T follicular helper cell (primary cell): ENCODE measurements at regions not wholly inside any gene's neighbourhood (a gene's known extent, or its start where the extent isn't known, plus 50 kb on each side); places are given as distances from the start of the nearest gene placed in this dataset.

Source experiments
- DNase-seq: peaks from one replicate; pipeline ENCODE4 v3.0.0-alpha.2; 2020; ENCODE audit warnings: low read depth

DNA sequence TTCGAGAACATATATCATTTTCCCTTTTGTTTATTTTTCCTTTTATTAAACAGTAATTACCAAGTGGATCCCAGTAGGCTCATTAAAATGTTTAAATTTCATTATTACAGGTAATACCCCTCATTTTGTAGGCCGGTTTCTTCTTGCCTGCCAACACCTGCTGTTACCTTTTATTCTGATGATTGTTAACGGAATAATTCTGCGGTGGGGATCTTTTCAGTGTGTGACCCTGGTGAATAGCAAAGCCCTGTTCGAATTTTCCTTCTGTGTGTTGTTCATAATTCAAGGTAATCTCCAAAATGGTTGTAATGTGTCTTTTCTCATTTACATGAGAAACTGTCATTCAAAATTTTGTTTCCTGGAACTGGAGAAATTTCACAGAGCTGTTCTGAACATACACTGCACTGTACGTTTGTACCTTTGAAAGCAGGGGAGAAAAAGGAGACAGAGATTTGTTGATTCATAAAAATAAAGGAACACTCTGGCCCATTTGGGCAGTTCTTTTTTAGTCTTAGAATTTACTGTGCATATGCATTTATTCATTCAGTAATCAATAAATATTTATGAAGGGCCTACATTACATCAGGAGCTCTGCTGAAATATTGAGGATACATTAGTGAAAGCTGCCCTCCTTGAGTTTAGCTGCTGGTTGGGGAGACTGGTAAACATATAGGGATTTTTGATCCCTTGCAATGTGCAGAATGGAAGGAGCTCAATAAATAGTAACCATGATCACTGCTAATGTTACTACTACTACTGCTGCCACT, 502.0 kb downstream of the QKI start:
- DNase-seq, result no peak

DNA sequence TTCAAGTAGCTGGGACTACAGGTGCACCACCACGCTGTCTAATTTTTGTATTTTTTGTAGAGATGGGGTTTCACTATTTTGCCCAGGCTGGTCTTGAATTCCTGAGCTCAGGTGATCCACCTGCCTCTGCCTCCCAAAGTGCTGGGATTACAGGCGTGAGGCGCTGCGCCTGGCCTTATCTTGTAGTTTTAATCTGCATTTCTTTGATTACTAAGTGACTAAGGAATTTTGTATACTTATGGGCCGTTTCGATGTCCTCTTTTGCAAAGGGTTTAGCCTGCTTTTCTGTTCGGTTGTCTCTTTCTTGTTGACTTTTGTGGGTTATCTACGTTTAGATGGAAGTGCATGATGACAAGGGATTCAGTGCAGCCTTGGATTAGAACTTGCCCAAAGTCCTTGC, 500.6 kb downstream of the QKI start:
- no peak for DNase-seq

DNA sequence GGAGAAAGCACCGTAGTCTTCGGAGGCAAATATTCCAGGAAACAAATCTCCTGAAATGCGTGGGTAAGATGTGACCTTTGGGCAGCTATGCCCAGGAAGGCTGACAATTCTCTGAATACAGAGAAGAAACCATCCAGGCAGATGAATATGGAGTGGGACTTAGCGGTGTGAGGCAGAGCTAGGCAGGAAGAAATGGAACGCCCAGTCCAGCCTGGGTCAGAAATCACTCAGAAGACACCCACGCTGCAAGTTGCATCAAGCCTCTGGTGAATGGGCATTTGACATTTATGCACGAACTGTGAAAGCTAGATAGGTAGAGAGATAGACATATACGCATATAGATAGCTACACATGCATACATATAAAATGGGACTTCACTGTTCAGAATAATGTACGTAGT, 498.5 kb downstream of the QKI start:
- DNase-seq, result no peak

DNA sequence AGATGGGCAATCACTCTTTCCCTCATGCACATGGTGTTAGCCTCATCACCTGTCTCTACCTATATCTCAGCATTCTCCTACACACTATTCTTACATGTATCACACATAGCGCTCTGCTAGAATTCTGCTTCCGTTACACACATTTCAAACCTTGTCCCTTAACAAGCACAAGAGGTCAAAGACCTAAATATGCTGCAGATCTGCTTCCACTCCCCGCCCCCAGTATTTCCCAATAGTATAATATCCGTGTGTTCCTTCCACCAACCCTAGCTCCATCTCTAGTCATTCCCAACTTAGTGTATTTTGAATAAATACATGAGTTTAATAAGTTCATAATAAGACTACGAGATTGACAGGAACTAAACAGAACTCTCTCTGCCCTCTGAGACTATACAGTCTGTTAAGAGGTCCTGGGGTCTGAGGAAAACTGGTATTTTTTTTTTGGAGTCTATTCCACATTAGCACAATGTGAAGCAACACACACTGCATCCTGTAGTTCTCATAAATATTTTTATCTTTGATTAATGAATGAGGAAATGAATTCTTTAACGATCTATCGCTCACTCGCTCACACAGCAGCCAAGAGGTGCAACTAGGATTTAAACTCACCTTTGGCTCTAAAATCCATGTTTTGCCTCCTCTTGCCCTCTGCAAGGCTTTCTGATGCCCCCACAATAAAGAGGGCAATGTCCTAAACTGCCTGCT, 491.6 kb downstream of the QKI start:
- DNase-seq, result no peak

DNA sequence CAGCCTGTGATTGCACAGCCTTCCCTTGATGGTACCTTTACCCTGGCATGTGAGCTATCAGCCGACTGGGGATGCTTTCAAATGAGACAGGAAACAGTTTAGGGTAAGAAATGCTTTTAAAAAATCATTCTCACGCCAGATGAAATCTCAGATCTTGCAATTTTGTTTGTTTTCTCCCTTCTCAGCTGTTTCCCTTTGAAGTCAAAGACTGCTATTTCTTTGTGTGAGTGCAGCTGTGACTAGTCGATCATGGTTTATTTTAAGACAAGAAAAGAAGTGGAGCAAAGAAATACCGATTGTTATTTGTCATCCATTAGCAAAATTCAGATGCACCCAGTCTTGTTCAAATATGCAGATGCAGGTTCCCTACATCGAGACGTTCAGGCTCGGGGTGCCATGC, 489.7 kb downstream of the QKI start:
- DNase-seq, result no peak

DNA sequence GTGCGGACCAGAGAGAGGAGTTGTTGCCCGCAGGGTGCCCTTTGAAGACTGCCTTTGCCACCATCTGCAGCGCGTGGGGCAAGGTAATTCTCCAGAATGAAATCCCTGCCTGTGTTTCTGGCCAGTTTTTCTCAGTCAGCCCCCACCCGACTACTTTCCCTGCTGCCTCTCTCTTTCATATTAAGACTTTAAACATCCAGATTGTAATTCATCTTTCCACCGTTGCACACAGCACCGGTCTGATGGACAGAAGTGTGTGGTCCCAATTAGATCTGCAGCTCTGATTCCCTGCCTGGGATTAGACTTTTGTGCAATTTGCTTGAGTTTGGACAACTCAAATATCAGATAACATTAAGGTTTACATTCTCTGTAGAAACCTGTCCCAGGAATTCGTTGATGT, 489.0 kb downstream of the QKI start:
- no peak for DNase-seq

DNA sequence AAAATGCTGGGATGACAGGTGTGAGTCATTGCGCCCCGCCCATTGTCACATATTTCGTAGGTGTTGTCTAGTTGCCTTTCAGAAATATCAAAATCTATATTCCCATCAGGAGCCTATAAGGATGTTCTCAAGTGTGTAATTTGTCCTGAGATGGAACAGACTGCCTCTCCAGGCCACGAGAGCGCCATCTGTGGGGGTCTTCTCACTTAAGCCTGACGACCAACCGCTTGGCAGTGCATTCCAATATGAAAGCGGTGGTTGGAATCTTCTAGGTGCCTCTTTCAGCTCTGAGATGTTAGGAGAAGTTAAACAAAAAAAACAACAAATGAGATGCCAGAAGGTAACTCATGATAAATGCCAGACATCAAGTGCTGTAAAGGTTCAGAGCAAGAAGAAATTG, 488.5 kb downstream of the QKI start:
- DNase-seq, result no peak

DNA sequence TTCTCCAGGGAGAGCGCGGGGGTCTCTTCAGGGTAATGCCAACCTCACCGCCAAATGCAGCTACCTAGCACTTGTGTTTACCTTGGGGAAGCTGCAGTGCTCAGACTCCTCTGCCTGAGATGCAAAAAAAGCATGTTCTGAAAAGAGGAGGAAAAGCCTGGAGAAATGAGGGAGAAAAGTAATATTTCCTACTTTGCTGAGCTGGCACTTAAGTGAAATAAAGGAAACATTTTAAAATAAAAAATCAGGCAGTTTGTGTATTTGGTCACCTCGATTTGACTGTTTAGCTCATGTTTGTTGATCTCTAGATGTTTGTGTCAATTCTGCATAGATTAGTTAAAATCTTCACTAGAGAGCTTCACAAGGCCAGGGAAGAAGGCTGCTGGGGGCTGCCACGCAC, 487.2 kb downstream of the QKI start:
- DNase-seq, result no peak

DNA sequence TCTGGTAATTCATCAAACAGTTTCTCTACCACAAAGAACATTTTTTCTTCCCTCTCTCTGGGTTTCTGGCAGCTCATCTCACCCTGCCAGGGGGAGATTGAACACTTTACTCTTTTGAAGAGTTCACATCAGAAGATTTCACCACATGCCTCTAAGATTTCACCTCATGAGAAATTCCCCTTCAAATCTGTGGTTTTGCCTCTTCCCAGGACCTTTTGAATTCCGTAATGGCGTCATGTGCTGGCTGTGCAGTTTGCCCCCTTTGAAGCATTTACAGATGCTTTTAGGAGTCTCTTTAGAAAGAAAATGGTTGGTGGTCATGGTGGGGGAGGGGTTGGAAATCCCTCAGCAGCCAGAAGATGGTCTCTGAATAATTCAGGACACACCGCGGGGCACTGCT, 486.1 kb downstream of the QKI start:
- DNase-seq, result no peak

DNA sequence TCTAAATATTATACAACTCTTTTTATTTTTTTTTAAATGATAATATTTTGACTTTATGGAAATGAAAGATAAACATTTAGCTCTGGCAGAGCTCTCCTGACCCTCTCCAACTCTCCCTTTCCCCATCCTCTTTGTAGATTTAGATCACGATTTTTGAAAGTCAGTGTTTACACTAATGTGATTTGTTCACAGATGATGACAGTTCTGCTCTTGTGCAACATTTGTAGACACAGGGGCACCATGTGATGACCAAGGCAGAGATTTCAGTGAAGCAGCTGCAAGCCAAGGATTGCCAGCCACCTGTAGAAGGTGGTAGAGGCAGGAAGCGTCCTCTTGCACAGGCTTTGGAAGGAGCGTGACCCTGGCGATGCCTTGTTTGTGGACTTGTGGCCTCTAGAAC, 483.2 kb downstream of the QKI start:
- DNase-seq, result no peak

DNA sequence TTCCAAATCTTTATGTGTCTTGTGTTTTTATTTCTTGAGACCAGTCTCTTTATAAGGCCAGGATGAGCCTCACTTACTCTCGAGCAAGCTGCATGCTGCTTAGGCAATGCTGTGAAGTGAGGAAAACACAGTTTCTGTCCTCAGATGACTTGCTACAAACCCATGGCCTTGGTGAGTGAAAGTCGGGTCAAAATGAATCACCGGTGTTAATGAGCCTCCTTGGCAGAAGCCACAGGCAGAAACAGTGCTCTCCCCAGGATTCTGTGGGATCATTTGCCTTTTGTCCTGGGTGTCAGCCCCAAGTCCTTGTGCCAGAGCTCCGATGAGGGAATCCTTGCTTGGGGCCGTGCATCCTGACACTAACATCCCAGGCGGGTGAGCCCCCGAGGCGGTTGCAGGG, 482.5 kb downstream of the QKI start:
- DNase-seq, result no peak

DNA sequence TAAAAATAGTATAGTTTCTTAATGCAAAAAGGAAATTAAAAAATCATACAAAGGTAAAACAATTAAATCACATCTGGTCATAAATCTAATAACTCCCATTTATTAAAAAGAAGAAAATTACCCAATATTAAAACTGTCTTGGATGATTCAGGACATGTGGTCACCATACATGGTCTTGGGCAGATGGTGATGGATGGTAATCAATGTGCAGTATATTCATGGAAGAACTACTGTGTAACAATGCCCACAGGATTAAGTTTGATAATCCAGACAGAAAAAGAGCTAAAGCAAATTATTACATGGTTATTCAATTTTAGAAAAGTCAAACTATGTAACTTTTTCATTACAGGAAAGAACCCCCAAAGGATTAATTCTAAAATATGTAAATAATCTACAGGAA, 480.6 kb downstream of the QKI start:
- DNase-seq, result no peak

DNA sequence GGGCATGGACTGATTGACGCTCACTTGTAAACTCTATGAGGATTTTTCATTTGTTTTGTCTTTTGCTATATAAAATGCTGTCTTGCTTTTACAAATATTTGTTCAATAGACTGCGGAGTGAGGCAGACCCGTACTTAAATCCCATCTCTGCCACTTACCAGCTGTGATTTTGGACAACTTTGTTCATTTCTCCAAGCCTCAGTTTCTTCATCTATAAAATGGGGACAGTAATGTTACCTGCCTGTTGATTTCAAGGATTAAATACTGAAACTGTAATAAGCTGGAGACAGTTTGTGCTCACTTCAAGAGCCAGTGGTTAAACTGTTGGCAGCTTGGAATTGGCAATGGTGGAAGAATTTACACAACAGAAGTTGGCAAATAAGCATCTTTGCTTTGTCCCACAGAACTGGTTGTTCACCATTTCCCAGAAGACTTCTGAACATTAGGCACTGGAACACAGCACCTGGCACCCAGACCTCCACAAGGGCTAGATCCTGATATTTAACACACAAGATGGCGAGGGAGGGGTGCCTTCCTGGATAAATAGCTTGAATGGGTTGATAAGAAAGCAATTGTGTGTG, 479.2 kb downstream of the QKI start:
- DNase-seq, result no peak

DNA sequence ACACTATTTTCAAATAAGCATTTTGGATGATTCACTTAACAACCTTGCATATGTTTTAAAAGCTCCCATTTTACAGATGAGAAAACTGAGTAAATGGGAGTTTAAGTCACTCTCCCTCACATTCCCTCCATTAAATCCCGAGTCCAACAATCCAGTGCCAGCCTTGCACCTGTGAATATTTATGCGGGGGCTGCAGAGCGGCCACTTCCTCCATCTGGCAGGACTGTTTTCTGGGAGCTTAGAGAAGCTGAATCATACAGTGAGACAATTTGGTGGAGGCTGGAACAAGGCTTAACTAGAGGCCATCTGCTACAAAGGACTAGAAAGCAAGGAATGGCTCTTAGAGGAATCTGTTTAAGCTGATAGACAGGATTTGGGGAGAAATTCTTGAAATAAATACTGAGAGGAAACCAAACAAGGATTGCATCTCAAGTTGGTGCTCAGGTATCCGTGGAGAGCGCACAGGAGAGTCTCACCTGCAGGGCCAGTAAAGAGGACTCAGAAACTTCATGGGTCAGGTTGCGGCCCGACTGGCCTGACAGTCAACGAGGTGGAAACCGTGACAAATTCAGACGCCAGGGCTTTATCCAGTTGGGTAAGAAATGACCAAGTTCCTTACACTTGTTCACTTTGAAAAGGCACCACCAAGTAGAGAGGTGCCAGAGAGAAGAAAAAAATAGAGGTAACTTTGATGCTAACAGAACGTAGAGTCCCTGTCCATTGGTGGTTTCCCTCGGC, 478.5 kb downstream of the QKI start:
- DNase-seq, result no peak

DNA sequence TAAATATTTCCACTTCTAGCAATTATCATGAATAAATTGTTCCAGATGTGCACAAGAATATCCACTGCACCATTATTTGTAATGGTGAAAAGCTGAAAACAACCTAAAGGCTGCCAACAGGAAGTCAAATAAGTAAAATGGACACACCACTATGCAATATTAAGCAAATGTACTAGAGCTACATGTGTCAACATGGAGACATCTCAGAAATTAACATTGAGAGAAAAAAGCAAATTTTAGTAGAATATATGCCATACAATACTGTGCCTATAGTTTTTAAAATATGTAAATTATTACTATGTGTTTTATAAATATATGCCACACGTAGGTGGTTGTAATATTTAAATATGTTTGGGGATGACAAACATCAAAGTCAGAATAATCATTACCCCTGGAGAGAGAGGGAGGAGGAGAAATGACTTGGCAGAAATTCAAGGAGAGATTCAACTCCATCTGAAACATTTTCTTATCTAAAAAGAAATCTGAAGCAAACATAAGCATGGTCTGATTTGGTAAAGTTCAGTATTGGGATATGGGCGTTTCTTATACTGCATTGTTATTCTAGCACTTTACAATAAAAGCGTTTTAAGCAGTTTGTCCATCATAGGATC, 475.5 kb downstream of the QKI start:
- DNase-seq, result no peak

DNA sequence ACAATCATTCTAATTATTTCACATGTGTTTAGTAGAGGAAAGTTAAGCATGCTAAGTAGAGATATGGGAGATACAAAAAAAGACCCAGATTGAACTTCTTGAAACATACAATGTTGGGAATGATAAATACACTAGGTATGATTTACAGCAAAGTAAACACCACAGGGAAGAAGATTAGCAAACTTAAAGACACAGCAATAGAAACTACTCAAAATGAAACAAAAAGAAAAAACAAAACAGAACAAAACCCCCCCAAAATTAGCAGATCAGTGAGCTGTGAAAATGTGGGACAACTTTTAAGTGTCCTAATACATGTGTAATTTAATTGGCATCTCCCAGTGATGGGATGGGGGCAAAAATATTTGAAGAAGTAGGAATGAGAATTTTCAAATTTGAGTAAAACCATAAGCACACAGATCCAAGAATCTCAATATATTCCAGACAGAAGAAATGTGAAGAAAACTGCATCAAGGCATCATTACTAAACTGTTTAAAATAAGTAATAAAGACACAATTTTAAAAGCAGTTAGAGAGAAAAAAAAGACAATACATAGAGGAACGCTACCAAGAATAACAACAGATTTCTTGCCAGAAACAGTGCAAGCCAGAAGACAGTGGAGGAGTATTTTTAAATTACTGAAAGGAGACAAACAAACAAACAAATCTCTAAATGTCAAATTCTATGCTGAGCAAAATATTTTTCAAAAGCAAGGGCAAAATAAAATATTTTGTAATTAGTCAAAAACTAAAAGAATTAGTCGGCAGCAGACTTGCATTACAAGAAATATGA, 473.7 kb downstream of the QKI start:
- no peak for DNase-seq

DNA sequence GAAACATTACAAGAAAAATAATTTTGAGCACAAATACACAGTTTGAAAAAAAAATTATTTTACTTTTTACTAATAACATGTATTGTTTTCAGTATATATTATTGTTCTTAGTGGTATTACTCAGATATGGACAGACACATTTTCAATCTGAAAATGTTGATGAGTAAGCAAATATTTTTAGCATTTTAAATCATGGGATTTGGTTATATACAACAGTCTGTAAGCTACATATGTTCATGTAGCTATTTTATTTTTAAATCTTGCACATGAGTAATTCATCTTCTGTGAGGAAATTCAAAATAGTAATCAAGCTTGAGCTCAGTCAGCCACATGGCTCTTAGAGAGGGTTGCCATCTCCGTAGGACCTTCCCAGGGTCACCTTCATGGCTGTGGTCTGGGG, 471.9 kb downstream of the QKI start:
- no peak for DNase-seq

DNA sequence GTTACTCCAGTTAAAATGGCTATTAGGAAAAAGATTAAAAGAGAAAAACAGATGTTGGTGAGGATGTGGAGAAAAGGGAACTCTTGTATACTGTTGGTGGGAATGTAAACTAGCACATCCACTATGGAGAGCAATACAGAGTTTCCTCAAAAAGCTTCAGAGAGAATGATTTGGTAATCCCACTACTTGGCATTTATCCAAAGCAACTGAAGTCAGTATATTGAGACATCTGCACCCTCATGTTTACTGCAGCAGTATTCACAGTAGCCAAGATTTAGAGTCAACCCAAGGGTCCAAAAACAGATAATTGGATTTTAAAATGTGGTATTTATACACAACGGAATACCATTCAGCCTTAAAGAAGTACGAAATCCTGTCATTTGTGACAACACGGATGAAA, 469.5 kb downstream of the QKI start:
- no peak for DNase-seq

DNA sequence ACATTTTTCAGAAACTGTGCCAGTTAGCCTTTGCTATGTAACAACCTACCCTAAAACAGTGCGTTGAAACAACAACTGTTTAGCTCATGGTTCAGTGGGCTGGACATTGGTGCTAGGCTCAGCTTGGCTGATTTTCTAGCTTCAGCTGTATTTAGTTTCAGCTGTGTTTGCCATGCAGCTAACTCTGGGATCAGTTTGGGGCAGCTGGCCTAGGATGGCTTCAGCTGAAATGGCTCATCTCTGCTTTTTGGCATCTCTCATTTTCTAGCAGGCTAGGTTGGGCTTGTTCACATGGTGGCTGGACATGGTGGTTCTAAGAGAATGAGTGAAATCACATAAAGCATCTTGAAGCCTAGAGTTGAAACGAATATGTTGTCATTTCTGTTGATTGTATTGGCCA, 464.2 kb downstream of the QKI start:
- no peak for DNase-seq

DNA sequence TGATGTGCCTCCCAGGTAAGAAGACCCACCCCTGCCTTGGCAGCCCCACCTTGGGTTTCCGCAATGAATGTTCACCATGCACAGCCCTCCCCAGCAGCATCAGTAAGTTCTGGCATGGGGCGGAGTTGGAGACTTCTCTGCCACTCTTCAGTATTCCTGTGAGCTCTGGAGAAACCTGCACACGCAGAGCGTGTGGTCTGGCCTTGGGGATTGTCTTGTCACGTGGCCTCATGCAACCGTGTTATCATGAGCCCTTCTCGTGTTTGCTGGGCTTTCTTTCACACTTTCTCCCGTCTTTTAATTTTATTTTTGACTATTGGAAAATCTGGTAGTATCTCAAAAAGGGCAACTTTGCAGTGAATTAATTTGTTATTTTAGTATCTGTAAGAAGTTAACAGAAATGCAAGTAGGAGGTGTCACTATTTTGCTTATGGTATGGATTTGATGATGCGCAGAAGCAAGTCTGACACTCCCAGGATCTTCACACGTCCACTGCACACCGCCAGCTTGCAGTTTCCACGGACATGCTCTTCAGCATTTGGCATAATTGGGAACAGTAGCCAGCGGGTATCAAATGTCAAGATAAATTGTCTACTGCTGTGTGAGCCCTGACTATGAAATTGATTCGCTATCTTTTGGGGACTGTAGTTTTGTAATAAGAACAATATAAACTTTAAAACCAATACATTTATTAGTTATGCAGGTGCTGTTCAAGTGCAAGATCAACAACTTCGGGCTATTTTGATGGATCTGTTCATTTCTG, 463.5 kb downstream of the QKI start:
- DNase-seq, result no peak

DNA sequence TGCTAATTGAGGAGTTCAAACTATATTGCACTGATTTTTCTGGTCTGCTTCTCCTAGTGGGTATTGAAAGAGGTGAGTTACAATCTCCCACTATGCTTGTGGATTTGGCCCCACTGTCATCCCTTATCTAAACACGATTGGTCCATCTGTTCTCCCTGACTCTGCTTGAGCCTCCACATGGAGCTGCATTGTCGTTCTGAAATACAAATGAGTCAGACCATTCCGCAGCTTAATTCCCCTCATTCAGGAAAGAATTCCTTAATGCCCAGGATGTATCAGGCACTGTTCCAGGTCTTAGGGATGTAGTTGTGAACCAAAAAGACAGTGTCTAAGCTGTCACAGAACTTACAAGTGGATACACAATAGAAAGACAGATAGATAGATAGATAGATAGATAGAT, 461.9 kb downstream of the QKI start:
- DNase-seq, result no peak
